IPS-NIHi11 (cell line): ENCODE measurements at regions not wholly inside any gene's neighbourhood (a gene's known extent, or its start where the extent isn't known, plus 50 kb on each side); places are given as distances from the start of the nearest gene placed in this dataset.

Experiments
- DNase-seq: peaks from one replicate; pipeline ENCODE4 v3.0.0; 2012; ENCODE audit warnings: mixed read lengths, low spot score

GRCh38 chr2:7971841-7972240, 710.0 kb upstream of the ID2 start:
- DNase-seq, result no peak

- no peak for DNase-seq
Observed at GRCh38 chr2:7972670-7973069, 709.2 kb upstream of the ID2 start.

GRCh38 chr2:7973801-7974480, 707.9 kb upstream of the ID2 start:
- no peak for DNase-seq

GRCh38 chr2:7974936-7975335, 706.9 kb upstream of the ID2 start:
- DNase-seq, result no peak

- DNase-seq, result no peak
Observed at GRCh38 chr2:7976206-7976605, 705.6 kb upstream of the ID2 start.

GRCh38 chr2:7977981-7978380, 703.9 kb upstream of the ID2 start:
- DNase-seq, result no peak

GRCh38 chr2:7982054-7982453, 699.8 kb upstream of the ID2 start:
- DNase-seq, result no peak

GRCh38 chr2:7983451-7983850, 698.4 kb upstream of the ID2 start:
- no peak for DNase-seq

- no peak for DNase-seq
Observed at GRCh38 chr2:7983912-7984311, 697.9 kb upstream of the ID2 start.

- no peak for DNase-seq
Observed at GRCh38 chr2:7984693-7985353, 697.0 kb upstream of the ID2 start.

GRCh38 chr2:7986431-7986830, 695.4 kb upstream of the ID2 start:
- DNase-seq, result no peak

- no peak for DNase-seq
Observed at GRCh38 chr2:7987992-7988391, 693.9 kb upstream of the ID2 start.

- no peak for DNase-seq
Observed at GRCh38 chr2:7988440-7988839, 693.4 kb upstream of the ID2 start.

- no peak for DNase-seq
Observed at GRCh38 chr2:7989823-7990222, 692.0 kb upstream of the ID2 start.

- no peak for DNase-seq
Observed at GRCh38 chr2:7992612-7993602, 688.9 kb upstream of the ID2 start.

GRCh38 chr2:7994397-7994951, 687.4 kb upstream of the ID2 start:
- no peak for DNase-seq

- DNase-seq, result no peak
Observed at GRCh38 chr2:7997279-7997678, 684.6 kb upstream of the ID2 start.

GRCh38 chr2:7999683-8000476, 682.0 kb upstream of the ID2 start:
- DNase-seq, result no peak

- DNase-seq, result no peak
Observed at GRCh38 chr2:8000870-8001269, 681.0 kb upstream of the ID2 start.

GRCh38 chr2:8002765-8003393, 679.0 kb upstream of the ID2 start:
- DNase-seq, result no peak

- DNase-seq, result no peak
Observed at GRCh38 chr2:8003462-8004075, 678.3 kb upstream of the ID2 start.
